Heart right ventricle (tissue), 16 donors: ENCODE measurements at regions not wholly inside any gene's neighbourhood (a gene's known extent, or its start where the extent isn't known, plus 50 kb on each side); places are given as distances from the start of the nearest gene placed in this dataset.

Source experiments
- ATAC-seq, 8 donors: fragments of 200-7000 bp; cut with Tn5 transposase; one replicate each; pipeline ENCODE4 v1.9.1; 2020; ENCODE audit warnings: mild to moderate bottlenecking in 8 of 8, moderate library complexity in 8 of 8, moderate number of reproducible peaks in 1 of 8
- DNase-seq, 2 donors: peaks; one replicate each; pipeline ENCODE4 v3.0.0-alpha.2; 2020
- H3K27ac ChIP-seq, 10 donors: fragments of 200-600 bp; sonication (generic) in 2 of 10; one replicate each; pipeline versions ENCODE4 v1.5.0 to v1.8.0; 2020 to 2022; ENCODE audit warnings: mild to moderate bottlenecking in 3 of 10
- H3K27me3 ChIP-seq, 7 donors: fragments of 200-600 bp; one replicate each; pipeline ENCODE4 v1.8.0; 2021 to 2022; ENCODE audit warnings: mild to moderate bottlenecking in 2 of 7
- H3K36me3 ChIP-seq, 9 donors: fragments of 200-600 bp; sonication (generic) in 1 of 9; one replicate each; pipeline versions ENCODE4 v1.5.0 to v1.8.0; 2020 to 2022; ENCODE audit warnings: mild to moderate bottlenecking in 2 of 9
- H3K4me1 ChIP-seq, 9 donors: fragments of 200-600 bp; sonication (generic) in 1 of 9; one replicate each; pipeline versions ENCODE4 v1.5.0 to v1.8.0; 2020 to 2022; ENCODE audit warnings: mild to moderate bottlenecking in 4 of 9
- H3K4me3 ChIP-seq, 10 donors: fragments of 200-600 bp; sonication (generic) in 2 of 10; one replicate each; pipeline versions ENCODE4 v1.5.0 to v1.8.0; 2020 to 2022; ENCODE audit warnings: mild to moderate bottlenecking in 7 of 10, moderate library complexity in 2 of 10
- H3K9me3 ChIP-seq, 11 donors: fragments of 200-600 bp in 10 of 11; sonication (generic) in 2 of 11; one replicate each; pipeline versions ENCODE4 v1.5.0 to v1.8.0; 2013 to 2022; ENCODE audit warnings: mild to moderate bottlenecking in 2 of 11, control low read depth in 1 of 11, moderate library complexity in 1 of 11
- WGBS, 2 donors: extraction: QIAGEN DNeasy Blood & Tissue Kit; methylation state at CpG; one replicate each; pipeline ENCODE4 v1.1.7; 2013; ENCODE audit warnings: inconsistent platforms in 1 of 2; 5-methylcytosine and 5-hydroxymethylcytosine counted together
- intact Hi-C, 10 donors: fragments of 100-400 bp; cut with DNase I; formaldehyde crosslinking; loops; one replicate each; pipeline versions ENCODE4 v1.11.1 to v1.14.2; 2022
- TF ChIP-seq, protein P1 (sequence below), 9 donors: fragments of 200-600 bp; sonication (generic) in 2 of 9; IDR thresholded peaks; one replicate each; pipeline versions ENCODE4 v1.5.0 to v1.8.0; 2021 to 2022; ENCODE audit warnings: antibody characterized with exemption in 9 of 9, mild to moderate bottlenecking in 5 of 9, moderate library complexity in 1 of 9
- donor health status: Arrhythmogenic right ventricular cardiomyopathy.
- donor health status: ischemic (EF 13 %, LVEDD 7.1; RV severe dilation, severe dysfunction).
- donor health status: healthy with polysubstance abuse.
- donor health status: DM: no; HTN: yes; CAD: no.
- donor health status: DM: no; HTN: no; CAD: no.
- donor health status: ischemic (EF 25% LVEDD 6.9; RV normal size, moderate dysfunction).
- donor health status: ischemic (EF 25% LVEDD 5.7; RV mildly dilated, moderate dysfunction).
- donor health status: healthy.
- donor health status: DM: yes; HTN: yes; CAD: no.
- donor health status: Ischemic cardiomyopathy.
- donor health status: ischemic (EF 35%, LVEDD 5.7; RV mildly dilated, moderate dysfunction).
- donor health status: nonischemic (EF 11% LVEDD 7.7; RV severe dilation, severe dysfunction).
- donor health status: DM: yes; HTN: yes; CAD: no.
- donor health status: PGD.
- donor health status: ischemic (EF 29% LVEDD 5.4; RV normal size, mild dysfunction).
- donor health status: nonischemic (EF 23%, LVEDD 6.1; RV moderate dilation, normal function).

DNA sequence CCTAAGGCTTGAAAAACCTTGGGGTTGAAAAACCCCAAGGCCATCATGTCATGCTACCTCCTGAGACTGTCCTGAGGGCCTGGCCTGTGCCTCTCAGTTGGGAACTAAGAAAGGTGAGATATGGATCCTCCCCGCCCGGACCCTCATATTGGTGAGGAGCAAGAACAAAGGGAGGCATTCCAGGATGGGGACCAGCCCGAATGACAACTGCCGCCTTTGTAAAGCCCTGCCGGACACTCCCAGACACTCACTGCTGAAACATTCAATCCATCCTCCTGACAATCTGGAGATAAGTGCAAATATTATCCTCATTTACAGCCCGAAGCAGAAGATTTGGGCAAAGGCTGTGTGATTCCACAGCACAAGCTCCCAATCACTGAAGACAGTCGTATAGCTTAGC, 298.3 kb downstream of the NSG2 start:
- Histone ChIP-seq H3K4me1 (peaks cover 0 to 9% (median 0%) of the 10 kb centered on the region in 9 donors), H3K27ac (no peak overlapping the region), H3K4me3 (no peak overlapping the region), H3K36me3 (no peaks in the 10 kb centered on the region), H3K27me3 (peaks cover 0 to 6% (median 0%) of the 10 kb centered on the region in 7 donors), H3K9me3 (peaks cover 0 to 7% (median 0%) of the 10 kb centered on the region in 11 donors)
- ATAC-seq: no peak
- TF ChIP-seq, protein P1, sequence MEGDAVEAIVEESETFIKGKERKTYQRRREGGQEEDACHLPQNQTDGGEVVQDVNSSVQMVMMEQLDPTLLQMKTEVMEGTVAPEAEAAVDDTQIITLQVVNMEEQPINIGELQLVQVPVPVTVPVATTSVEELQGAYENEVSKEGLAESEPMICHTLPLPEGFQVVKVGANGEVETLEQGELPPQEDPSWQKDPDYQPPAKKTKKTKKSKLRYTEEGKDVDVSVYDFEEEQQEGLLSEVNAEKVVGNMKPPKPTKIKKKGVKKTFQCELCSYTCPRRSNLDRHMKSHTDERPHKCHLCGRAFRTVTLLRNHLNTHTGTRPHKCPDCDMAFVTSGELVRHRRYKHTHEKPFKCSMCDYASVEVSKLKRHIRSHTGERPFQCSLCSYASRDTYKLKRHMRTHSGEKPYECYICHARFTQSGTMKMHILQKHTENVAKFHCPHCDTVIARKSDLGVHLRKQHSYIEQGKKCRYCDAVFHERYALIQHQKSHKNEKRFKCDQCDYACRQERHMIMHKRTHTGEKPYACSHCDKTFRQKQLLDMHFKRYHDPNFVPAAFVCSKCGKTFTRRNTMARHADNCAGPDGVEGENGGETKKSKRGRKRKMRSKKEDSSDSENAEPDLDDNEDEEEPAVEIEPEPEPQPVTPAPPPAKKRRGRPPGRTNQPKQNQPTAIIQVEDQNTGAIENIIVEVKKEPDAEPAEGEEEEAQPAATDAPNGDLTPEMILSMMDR (IDR thresholded peaks at IDR 0.05): no peak
- 71 to 72% methylated on average over 7 of the region's 7 CpGs for WGBS, 2 donors
- intact Hi-C loops: no loop called here
- no peak for DNase-seq

DNA sequence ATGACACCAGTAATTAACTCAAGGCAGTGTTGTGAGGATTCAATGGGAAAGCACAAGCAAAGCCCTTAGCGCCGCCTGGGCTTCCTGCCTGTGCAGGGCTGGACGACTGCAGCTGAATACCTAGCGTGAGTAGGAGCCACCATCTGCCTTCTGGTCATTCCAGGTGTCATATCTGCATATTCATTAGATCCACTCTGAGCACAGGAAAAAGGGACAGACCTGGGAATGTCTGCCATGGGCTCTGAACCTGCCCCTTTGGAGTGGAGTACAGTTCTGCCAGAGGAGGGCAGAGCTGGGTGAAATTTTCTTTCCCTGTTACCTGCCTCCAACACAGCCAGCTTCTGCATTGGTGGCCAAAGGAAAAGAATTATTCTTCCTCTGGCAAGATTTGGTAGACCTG, 298.8 kb downstream of the NSG2 start:
- H3K4me1 ChIP-seq: peaks cover 0 to 15% (median 3%) of the 10 kb centered on the region in 9 donors
- H3K36me3 ChIP-seq: no peaks in the 10 kb centered on the region
- H3K27me3 ChIP-seq: peaks cover 0 to 2% (median 0%) of the 10 kb centered on the region in 7 donors
- H3K4me3 ChIP-seq: no peak overlapping the region
- H3K27ac ChIP-seq: no peak overlapping the region
- WGBS, 2 donors: 75 to 78% methylated on average over 4 of the region's 4 CpGs
- TF ChIP-seq, protein P1 (IDR thresholded peaks at IDR 0.05): no peak
- intact Hi-C loops: no loop called here
- DNase-seq (no peak), ATAC-seq (no peak)
- peaks cover 0 to 7% (median 0%) of the 10 kb centered on the region in 11 donors for H3K9me3 ChIP-seq

DNA sequence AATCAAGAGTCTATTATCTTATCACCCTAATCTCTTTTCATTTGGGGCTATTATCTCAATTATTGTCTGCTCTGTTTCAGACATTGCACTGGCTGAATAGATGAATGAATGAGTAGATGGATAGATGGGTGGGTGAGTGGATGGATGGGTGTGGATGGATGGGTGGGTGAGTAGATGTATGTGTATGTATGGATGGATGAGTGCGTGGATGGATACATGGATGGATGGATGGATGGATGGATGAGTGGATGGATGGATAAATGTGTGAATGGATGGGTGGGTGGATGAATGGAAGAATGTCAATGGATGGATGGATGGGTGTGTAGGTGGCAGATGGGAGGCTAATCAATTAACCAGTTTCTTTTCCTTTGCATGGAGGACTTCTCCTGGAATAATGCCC, 301.7 kb downstream of the NSG2 start:
- Histone ChIP-seq H3K9me3 (peaks cover 0 to 7% (median 0%) of the 10 kb centered on the region in 11 donors), H3K4me1 (peaks cover 0 to 15% (median 3%) of the 10 kb centered on the region in 9 donors), H3K27ac (no peak overlapping the region), H3K4me3 (no peak overlapping the region), H3K27me3 (peaks cover 0 to 4% (median 0%) of the 10 kb centered on the region in 7 donors), H3K36me3 (no peaks in the 10 kb centered on the region)
- no peak for ATAC-seq
- TF ChIP-seq, protein P1 (IDR thresholded peaks at IDR 0.05): no peak
- 93 to 95% methylated on average over 1 of the region's 1 CpG for WGBS, 2 donors
- DNase-seq: no peak
- intact Hi-C loops: no loop called here

DNA sequence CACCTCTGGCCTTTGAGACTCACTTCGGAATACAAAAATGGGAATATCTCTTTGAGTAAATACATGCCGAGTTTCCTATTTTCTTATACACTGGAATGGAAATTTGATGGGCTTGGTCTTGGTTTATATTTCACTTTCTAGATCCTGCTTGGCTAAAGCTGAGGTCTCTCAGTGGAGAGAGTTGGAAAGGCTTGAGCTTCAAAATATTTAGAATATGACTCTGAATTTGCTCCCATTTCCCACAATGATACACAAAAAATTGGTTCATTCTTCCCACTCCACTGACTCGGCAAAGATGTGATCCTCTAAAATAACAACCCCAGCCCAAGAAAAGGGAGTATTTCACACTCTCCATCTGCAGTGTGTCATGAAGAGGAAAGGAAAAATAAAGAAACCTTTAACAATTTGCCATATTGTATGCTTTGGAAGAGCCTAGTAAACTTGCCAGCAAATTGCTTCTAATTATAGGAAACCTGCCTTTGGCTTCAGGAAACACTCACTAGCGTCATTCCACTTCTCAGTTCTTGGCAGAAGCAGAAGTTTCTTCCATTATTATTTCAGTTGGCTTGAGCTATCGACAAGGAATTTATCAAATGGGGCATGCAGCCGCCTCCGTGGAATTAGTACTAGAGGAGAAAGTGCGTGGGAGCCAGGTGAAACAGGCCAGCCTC, 302.9 kb downstream of the NSG2 start:
- H3K27ac ChIP-seq: peak overlapping the region in 4 of 10 donors; percentile 8 to 37 (median 32)

More for the DNA sequence above, 302.9 kb downstream of the NSG2 start:
- WGBS, 2 donors: 23 to 27% methylated on average over 8 of the region's 8 CpGs
- Histone ChIP-seq H3K36me3 (no peaks in the 10 kb centered on the region), H3K4me1 (peaks cover 0 to 15% (median 3%) of the 10 kb centered on the region in 9 donors), H3K4me3 (no peak overlapping the region), H3K27me3 (peaks cover 0 to 4% (median 0%) of the 10 kb centered on the region in 7 donors), H3K9me3 (peaks cover 0 to 7% (median 0%) of the 10 kb centered on the region in 11 donors)
- intact Hi-C loops: no loop called here
- ATAC-seq: peak; percentile 29 to 84 (median 64)
- TF ChIP-seq, protein P1 (IDR thresholded peaks at IDR 0.05): no peak
- DNase-seq: no peak
